KMS-11 (cell line): ENCODE measurements at regions not wholly inside any gene's neighbourhood (a gene's known extent, or its start where the extent isn't known, plus 50 kb on each side); places are given as distances from the start of the nearest gene placed in this dataset.

Experiments
- H2AFZ ChIP-seq: fragments of 200-600 bp; sonication (generic); 2 replicates; pipeline ENCODE4 v1.6.1; 2016; ENCODE audit warnings: antibody characterized with exemption, mixed run types, low read depth
- H3K27ac ChIP-seq: fragments of 200-600 bp; sonication (generic); 2 replicates; pipeline ENCODE4 v1.6.1; 2016; ENCODE audit warnings: mild to moderate bottlenecking, mixed run types
- H3K27me3 ChIP-seq: fragments of 200-600 bp; sonication (generic); 2 replicates; pipeline ENCODE4 v1.6.1; 2017; ENCODE audit warnings: mild to moderate bottlenecking, low read depth, mixed run types, moderate library complexity; ENCODE audit not compliant: insufficient read depth
- H3K36me3 ChIP-seq: fragments of 200-600 bp; sonication (generic); 2 replicates; pipeline ENCODE4 v1.6.1; 2017; ENCODE audit warnings: mild to moderate bottlenecking, mixed run types; ENCODE audit not compliant: insufficient read depth
- H3K4me1 ChIP-seq: fragments of 200-600 bp; sonication (generic); 2 replicates; pipeline ENCODE4 v1.6.1; 2016; ENCODE audit warnings: mild to moderate bottlenecking, low read depth, mixed run types; ENCODE audit not compliant: poor library complexity, severe bottlenecking
- H3K4me2 ChIP-seq: fragments of 200-600 bp; sonication (generic); 2 replicates; pipeline ENCODE4 v1.7.0; 2016; ENCODE audit warnings: mild to moderate bottlenecking, mixed run types
- H3K4me3 ChIP-seq: fragments of 200-600 bp; sonication (generic); IDR thresholded peaks from 2 replicates; pipeline ENCODE4 v1.6.1; 2017; ENCODE audit warnings: low read depth, low read length, mixed read lengths; ENCODE audit not compliant: insufficient read depth
- H3K79me2 ChIP-seq: fragments of 200-600 bp; sonication (generic); 2 replicates; pipeline ENCODE4 v1.6.1; 2016; ENCODE audit warnings: low read depth, mixed run types; ENCODE audit not compliant: insufficient read depth
- H3K9ac ChIP-seq: fragments of 200-600 bp; sonication (generic); 2 replicates; pipeline ENCODE4 v1.6.1; 2016; ENCODE audit warnings: mild to moderate bottlenecking, mixed run types
- H4K20me1 ChIP-seq: fragments of 200-600 bp; sonication (generic); 2 replicates; pipeline ENCODE4 v1.6.1; 2016; ENCODE audit warnings: mild to moderate bottlenecking, mixed run types; ENCODE audit not compliant: insufficient read depth
- TF ChIP-seq, protein P1 (sequence below): fragments of 200-600 bp; sonication (generic); conservative IDR thresholded peaks from 2 replicates; pipeline ENCODE4 v1.6.1; 2017; ENCODE audit warnings: low read depth, mild to moderate bottlenecking, antibody characterized with exemption, low read length, moderate library complexity, mixed read lengths

DNA sequence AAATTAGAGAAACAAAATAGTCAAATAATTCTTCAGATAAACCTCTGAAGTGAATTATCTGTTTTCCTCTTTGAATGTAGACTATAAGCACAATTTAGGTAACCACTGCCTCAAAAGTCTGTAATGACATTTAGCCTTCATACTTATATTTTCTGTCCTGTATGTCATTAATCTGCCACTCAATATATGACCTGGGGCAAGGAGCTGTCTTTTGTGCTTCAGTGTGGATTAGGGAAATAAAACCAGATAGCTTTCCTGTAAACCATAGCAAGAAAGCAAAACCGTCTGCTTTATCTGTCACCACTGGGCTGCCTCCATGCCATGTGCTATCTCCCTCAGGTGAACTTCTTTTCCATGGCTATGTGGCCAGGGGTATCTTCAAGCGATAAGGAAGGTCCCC lies 606.6 kb upstream of the C9orf72 start:
- Histone ChIP-seq H3K4me2 (no peak overlapping the region), H3K27ac (no peak overlapping the region), H3K36me3 (no peaks in the 10 kb centered on the region), H3K4me3 (no peak overlapping the region), H3K9ac (no peak overlapping the region), H3K79me2 (no peaks in the 10 kb centered on the region), H3K4me1 (no peaks in the 10 kb centered on the region), H4K20me1 (no peaks in the 10 kb centered on the region), H2AFZ (no peak overlapping the region), H3K27me3 (no peaks in the 10 kb centered on the region)
- TF ChIP-seq, protein P1, sequence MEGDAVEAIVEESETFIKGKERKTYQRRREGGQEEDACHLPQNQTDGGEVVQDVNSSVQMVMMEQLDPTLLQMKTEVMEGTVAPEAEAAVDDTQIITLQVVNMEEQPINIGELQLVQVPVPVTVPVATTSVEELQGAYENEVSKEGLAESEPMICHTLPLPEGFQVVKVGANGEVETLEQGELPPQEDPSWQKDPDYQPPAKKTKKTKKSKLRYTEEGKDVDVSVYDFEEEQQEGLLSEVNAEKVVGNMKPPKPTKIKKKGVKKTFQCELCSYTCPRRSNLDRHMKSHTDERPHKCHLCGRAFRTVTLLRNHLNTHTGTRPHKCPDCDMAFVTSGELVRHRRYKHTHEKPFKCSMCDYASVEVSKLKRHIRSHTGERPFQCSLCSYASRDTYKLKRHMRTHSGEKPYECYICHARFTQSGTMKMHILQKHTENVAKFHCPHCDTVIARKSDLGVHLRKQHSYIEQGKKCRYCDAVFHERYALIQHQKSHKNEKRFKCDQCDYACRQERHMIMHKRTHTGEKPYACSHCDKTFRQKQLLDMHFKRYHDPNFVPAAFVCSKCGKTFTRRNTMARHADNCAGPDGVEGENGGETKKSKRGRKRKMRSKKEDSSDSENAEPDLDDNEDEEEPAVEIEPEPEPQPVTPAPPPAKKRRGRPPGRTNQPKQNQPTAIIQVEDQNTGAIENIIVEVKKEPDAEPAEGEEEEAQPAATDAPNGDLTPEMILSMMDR, result no peak

DNA sequence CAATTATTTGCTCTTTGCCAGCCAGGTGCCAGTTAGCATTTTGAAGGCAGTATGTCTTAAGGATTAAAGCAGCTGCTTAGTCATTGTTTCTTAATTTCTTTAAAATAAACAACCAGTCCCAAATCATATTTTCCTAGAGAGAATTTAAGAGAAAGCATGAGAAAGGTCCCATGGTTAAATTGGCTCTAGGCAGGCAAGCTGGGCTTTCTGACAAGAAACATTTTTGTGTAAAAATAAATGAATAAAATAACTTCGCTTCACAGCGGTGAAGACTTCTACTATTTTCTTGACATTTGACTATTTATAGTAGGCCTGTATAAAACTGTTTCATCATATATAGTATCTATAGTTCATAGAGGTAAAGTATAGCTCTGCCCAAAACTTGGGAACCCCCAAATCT lies 617.7 kb upstream of the C9orf72 start:
- H2AFZ ChIP-seq, result no peak overlapping the region
- no peak overlapping the region for H3K27ac ChIP-seq
- no peak overlapping the region for H3K9ac ChIP-seq
- no peaks in the 10 kb centered on the region for H3K27me3 ChIP-seq
- H3K4me2 ChIP-seq, result no peak overlapping the region
- no peaks in the 10 kb centered on the region for H3K79me2 ChIP-seq
- H3K36me3 ChIP-seq, result no peaks in the 10 kb centered on the region
- no peaks in the 10 kb centered on the region for H3K4me1 ChIP-seq
- no peak overlapping the region for H3K4me3 ChIP-seq
- H4K20me1 ChIP-seq, result no peaks in the 10 kb centered on the region
- TF ChIP-seq, protein P1, result no peak

DNA sequence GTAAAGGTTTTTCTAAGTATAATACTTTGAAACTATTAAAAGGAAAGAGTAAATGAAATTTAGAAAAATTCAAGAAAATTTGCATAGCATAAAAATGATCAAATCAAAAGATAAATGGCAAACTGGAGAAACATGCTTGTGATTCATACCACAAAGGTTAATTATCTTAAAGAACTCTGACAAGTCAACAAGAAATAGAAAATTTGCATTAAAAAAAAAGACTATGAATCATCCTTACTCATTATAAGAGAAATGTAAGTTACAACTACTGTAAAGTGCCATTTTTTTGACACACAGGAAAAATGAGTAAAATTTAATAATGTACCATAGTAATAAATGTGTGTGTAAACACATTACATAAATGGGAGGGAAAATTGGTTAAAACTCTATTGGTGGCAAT lies 624.4 kb upstream of the C9orf72 start:
- Histone ChIP-seq H4K20me1 (no peaks in the 10 kb centered on the region), H2AFZ (no peak overlapping the region), H3K9ac (no peak overlapping the region), H3K79me2 (no peaks in the 10 kb centered on the region), H3K36me3 (no peaks in the 10 kb centered on the region), H3K27me3 (no peaks in the 10 kb centered on the region), H3K4me1 (peaks cover 5% of the 10 kb centered on the region), H3K4me2 (no peak overlapping the region), H3K27ac (no peak overlapping the region), H3K4me3 (no peak overlapping the region)
- TF ChIP-seq, protein P1, result no peak

DNA sequence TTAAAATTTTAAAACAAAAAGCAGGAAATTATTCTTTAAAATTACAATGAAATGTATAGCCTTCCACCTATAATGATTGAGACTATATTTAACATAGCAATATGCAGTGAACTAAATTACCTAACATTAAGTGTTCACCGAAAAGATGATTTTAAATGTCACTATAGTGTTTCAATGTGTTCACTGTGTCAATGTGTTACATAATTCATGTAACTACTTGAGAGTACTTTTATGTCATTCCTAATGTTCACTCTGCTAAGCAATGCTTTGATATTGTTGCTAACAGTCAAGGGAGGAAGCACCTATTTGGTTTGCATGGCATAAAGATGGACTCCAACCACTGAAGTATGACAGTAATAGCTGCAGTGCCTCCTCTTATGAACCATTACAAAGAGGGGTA lies 629.8 kb upstream of the C9orf72 start:
- TF ChIP-seq, protein P1, result no peak
- no peaks in the 10 kb centered on the region for H3K36me3 ChIP-seq

More for the DNA sequence above, 629.8 kb upstream of the C9orf72 start:
- Histone ChIP-seq H3K4me3 (no peak overlapping the region), H3K4me1 (peaks cover 34% of the 10 kb centered on the region), H4K20me1 (no peaks in the 10 kb centered on the region), H2AFZ (no peak overlapping the region), H3K4me2 (no peak overlapping the region), H3K27me3 (no peaks in the 10 kb centered on the region), H3K27ac (no peak overlapping the region), H3K9ac (no peak overlapping the region), H3K79me2 (no peaks in the 10 kb centered on the region)
